B cell (primary cell): ENCODE measurements at regions not wholly inside any gene's neighbourhood (a gene's known extent, or its start where the extent isn't known, plus 50 kb on each side); places are given as distances from the start of the nearest gene placed in this dataset.

Experiments
- ATAC-seq: fragments of 200-7000 bp; cut with Tn5 transposase; one replicate; pipeline ENCODE4 v1.10.0; 2021; ENCODE audit warnings: low read depth, mild to moderate bottlenecking, moderate number of reproducible peaks, moderate library complexity
- CTCF ChIA-PET: fragments of 350-600 bp; sonication (Branson Sonifier 250); formaldehyde crosslinking; loops from one replicate; lab custom pipeline; 2021; ENCODE audit warnings: antibody characterized with exemption, inconsistent platforms; lab: Charles Lee
- POLR2A ChIA-PET: fragments of 350-600 bp; sonication (Branson Sonifier 250); formaldehyde crosslinking; loops from one replicate; lab custom pipeline; 2021; ENCODE audit warnings: antibody characterized with exemption; lab: Charles Lee
- DNase-seq: peaks from one replicate; pipeline ENCODE4 v3.0.0; 2013
- H2AFZ ChIP-seq: 2 replicates; pipeline ENCODE4 v1.6.1; 2012; ENCODE audit warnings: mild to moderate bottlenecking, low read depth, low read length; ENCODE audit not compliant: insufficient read depth, poor library complexity, severe bottlenecking
- H3K27ac ChIP-seq, 2 donors: 1 replicate in 1 of 2; 2 replicates in 1 of 2; pipeline ENCODE4 v1.5.1; 2012 to 2013; ENCODE audit warnings: low read length in 2 of 2, mild to moderate bottlenecking in 2 of 2, moderate library complexity in 1 of 2
- H3K27me3 ChIP-seq, 4 experiments: fragments of 200-600 bp in 1 of 4; sonication (generic) in 1 of 4; replicated peaks in 1 of 4; 1 replicate in 2 of 4; 2 replicates in 2 of 4; pipeline versions ENCODE4 v1.6.1 to v1.7.0; 2013 to 2016; ENCODE audit warnings: low read length in 3 of 4, mild to moderate bottlenecking in 2 of 4, mixed read lengths in 1 of 4, moderate library complexity in 1 of 4; ENCODE audit not compliant: insufficient read depth in 4 of 4, control insufficient read depth in 3 of 4; ENCODE audit errors: control extremely low read depth in 1 of 4
- H3K36me3 ChIP-seq, 2 experiments: replicated peaks in 1 of 2; 1 replicate in 1 of 2; 2 replicates in 1 of 2; pipeline versions ENCODE4 v1.6.1 to v1.7.1; 2013; ENCODE audit warnings: low read length in 1 of 2; ENCODE audit not compliant: insufficient read depth in 2 of 2, control insufficient read depth in 1 of 2; ENCODE audit errors: control extremely low read depth in 1 of 2, extremely low read depth in 1 of 2
- H3K4me1 ChIP-seq, 2 donors: fragments of 200-600 bp in 1 of 2; sonication (generic) in 1 of 2; 1 replicate in 1 of 2; 2 replicates in 1 of 2; pipeline versions ENCODE4 v1.5.1 to v1.6.1; 2013 to 2017; ENCODE audit warnings: low read length in 2 of 2; ENCODE audit not compliant: control insufficient read depth in 2 of 2, insufficient read depth in 2 of 2
- H3K4me2 ChIP-seq: replicated peaks from 2 replicates; pipeline ENCODE3; 2012; ENCODE audit warnings: mild to moderate bottlenecking, low read depth, low read length; ENCODE audit not compliant: poor library complexity, severe bottlenecking
- H3K4me3 ChIP-seq, 5 experiments: fragments of 200-600 bp in 1 of 5; sonication (generic) in 1 of 5; 1 replicate in 3 of 5; 2 replicates in 2 of 5; pipeline versions ENCODE4 v1.5.1 to v1.7.0; 2011 to 2016; ENCODE audit warnings: low read length in 4 of 5, mild to moderate bottlenecking in 4 of 5, low read depth in 2 of 5, control low read depth in 1 of 5, moderate library complexity in 1 of 5; ENCODE audit not compliant: insufficient read depth in 1 of 5; ENCODE audit errors: control extremely low read depth in 1 of 5, extremely low read depth in 1 of 5
- H3K79me2 ChIP-seq: fragments of 200-600 bp; sonication (generic); one replicate; pipeline ENCODE4 v1.6.0; 2016; ENCODE audit warnings: low read length; ENCODE audit not compliant: control insufficient read depth, insufficient read depth
- H3K9ac ChIP-seq: fragments of 200-600 bp; sonication (generic); 2 replicates; pipeline ENCODE4 v1.6.1; 2017; ENCODE audit warnings: mild to moderate bottlenecking, low read length, moderate library complexity
- H3K9me3 ChIP-seq, 3 donors: one replicate each; pipeline versions ENCODE4 v1.6.1 to v1.7.1; 2013; ENCODE audit warnings: low read length in 2 of 3; ENCODE audit not compliant: control insufficient read depth in 2 of 3, insufficient read depth in 1 of 3; ENCODE audit errors: control extremely low read depth in 1 of 3
- H4K20me1 ChIP-seq: 2 replicates; pipeline ENCODE4 v1.6.0; 2012; ENCODE audit warnings: mild to moderate bottlenecking, low read length; ENCODE audit not compliant: insufficient read depth, control insufficient read depth, poor library complexity, severe bottlenecking
- H3K27ac Mint-ChIP-seq: one replicate; pipeline ENCODE4 v1.8.0; 2021; ENCODE audit warnings: mixed read lengths
- H3K27me3 Mint-ChIP-seq: one replicate; pipeline ENCODE4 v1.8.0; 2021; ENCODE audit warnings: mixed read lengths
- H3K4me1 Mint-ChIP-seq: one replicate; pipeline ENCODE4 v1.8.0; 2021; ENCODE audit warnings: mixed read lengths
- H3K4me3 Mint-ChIP-seq: one replicate; pipeline ENCODE4 v1.8.0; 2021; ENCODE audit warnings: mixed read lengths
- H3K9me3 Mint-ChIP-seq: one replicate; pipeline ENCODE4 v1.8.0; 2022; ENCODE audit warnings: mixed read lengths; ENCODE audit not compliant: insufficient read depth
- EZH2 ChIP-seq: IDR thresholded peaks from 2 replicates; pipeline ENCODE4 v1.6.1; 2012; ENCODE audit warnings: borderline replicate concordance, low read depth, mild to moderate bottlenecking, moderate library complexity, low read length; ENCODE audit not compliant: insufficient read depth, poor library complexity, severe bottlenecking
- WGBS: methylation state at CpG from one replicate; pipeline ENCODE4 v1.1.5; 2013; ENCODE audit warnings: missing lambda C conversion rate; ENCODE audit not compliant: insufficient coverage; 5-methylcytosine and 5-hydroxymethylcytosine counted together
- intact Hi-C: fragments of 100-400 bp; cut with micrococcal nuclease; formaldehyde crosslinking; loops from one replicate; pipeline ENCODE4 v1.10.0; 2022
- TF ChIP-seq, protein P1 (sequence below): fragments of 200-600 bp; IDR thresholded peaks from one replicate; pipeline ENCODE4 v1.8.0; 2022; ENCODE audit warnings: antibody characterized with exemption, mild to moderate bottlenecking

GRCh38 chr5:118336468-118336867 is 651.9 kb downstream of the DTWD2 start:
- H3K4me2 ChIP-seq: no peak overlapping the region
- no peaks in the 10 kb centered on the region for H3K27me3 ChIP-seq
- Mint-ChIP-seq H3K27ac (no peak overlapping the region), H3K27me3 (no peaks in the 10 kb centered on the region), H3K4me1 (no peaks in the 10 kb centered on the region), H3K4me3 (no peak overlapping the region), H3K9me3 (no peaks in the 10 kb centered on the region)
- ChIA-PET CTCF (no interaction called here), POLR2A (no interaction called here)
- no peak overlapping the region for H3K9ac ChIP-seq
- H4K20me1 ChIP-seq: no peaks in the 10 kb centered on the region
- TF ChIP-seq EZH2: no peak
- TF ChIP-seq, protein P1, sequence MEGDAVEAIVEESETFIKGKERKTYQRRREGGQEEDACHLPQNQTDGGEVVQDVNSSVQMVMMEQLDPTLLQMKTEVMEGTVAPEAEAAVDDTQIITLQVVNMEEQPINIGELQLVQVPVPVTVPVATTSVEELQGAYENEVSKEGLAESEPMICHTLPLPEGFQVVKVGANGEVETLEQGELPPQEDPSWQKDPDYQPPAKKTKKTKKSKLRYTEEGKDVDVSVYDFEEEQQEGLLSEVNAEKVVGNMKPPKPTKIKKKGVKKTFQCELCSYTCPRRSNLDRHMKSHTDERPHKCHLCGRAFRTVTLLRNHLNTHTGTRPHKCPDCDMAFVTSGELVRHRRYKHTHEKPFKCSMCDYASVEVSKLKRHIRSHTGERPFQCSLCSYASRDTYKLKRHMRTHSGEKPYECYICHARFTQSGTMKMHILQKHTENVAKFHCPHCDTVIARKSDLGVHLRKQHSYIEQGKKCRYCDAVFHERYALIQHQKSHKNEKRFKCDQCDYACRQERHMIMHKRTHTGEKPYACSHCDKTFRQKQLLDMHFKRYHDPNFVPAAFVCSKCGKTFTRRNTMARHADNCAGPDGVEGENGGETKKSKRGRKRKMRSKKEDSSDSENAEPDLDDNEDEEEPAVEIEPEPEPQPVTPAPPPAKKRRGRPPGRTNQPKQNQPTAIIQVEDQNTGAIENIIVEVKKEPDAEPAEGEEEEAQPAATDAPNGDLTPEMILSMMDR: no peak
- no peak overlapping the region for H3K4me3 ChIP-seq
- H3K79me2 ChIP-seq: no peaks in the 10 kb centered on the region
- no peak overlapping the region for H3K27ac ChIP-seq
- intact Hi-C loops: no loop called here
- DNase-seq: no peak
- no peaks in the 10 kb centered on the region for H3K36me3 ChIP-seq
- H2AFZ ChIP-seq: no peak overlapping the region
- no peak for ATAC-seq
- H3K4me1 ChIP-seq: no peaks in the 10 kb centered on the region
- H3K9me3 ChIP-seq: peaks cover 0 to 8% (median 0%) of the 10 kb centered on the region in 3 donors

- Mint-ChIP-seq H3K27ac (no peak overlapping the region), H3K9me3 (peaks cover 2% of the 10 kb centered on the region), H3K27me3 (no peaks in the 10 kb centered on the region), H3K4me1 (no peaks in the 10 kb centered on the region), H3K4me3 (no peak overlapping the region)
- no peak overlapping the region for H3K4me3 ChIP-seq
- no peaks in the 10 kb centered on the region for H3K4me1 ChIP-seq
- H3K36me3 ChIP-seq: no peaks in the 10 kb centered on the region
- no peak overlapping the region for H3K9ac ChIP-seq
- 97% methylated on average over 3 of the region's 3 CpGs for WGBS
- no peak for DNase-seq
- no peak for TF ChIP-seq EZH2
- TF ChIP-seq, protein P1: no peak
- intact Hi-C loops: no loop called here
- H3K4me2 ChIP-seq: no peak overlapping the region
- ATAC-seq: no peak
- no peak overlapping the region for H3K27ac ChIP-seq
- no peaks in the 10 kb centered on the region for H4K20me1 ChIP-seq
- H2AFZ ChIP-seq: no peak overlapping the region
- H3K79me2 ChIP-seq: no peaks in the 10 kb centered on the region
- ChIA-PET CTCF (interaction anchor here (0.6 kb wide), 1 partner anchor 1288 kb away, joined by 3 read pairs; no protein-coding TSS in a partner anchor), POLR2A (no interaction called here)
- H3K9me3 ChIP-seq: peaks cover 0 to 5% (median 0%) of the 10 kb centered on the region in 3 donors
- no peaks in the 10 kb centered on the region for H3K27me3 ChIP-seq
These were observed 661.0 kb downstream of the DTWD2 start for GRCh38 chr5:118327389-118327788.
